ENCODE measurements at regions not wholly inside any gene's neighbourhood (a gene's known extent, or its start where the extent isn't known, plus 50 kb on each side); places are given as distances from the start of the nearest gene placed in this dataset.

GRCh38 chr3:72407766-72408165 is 440.5 kb downstream of the SHQ1 start:
- TF ChIP-seq, protein P1, sequence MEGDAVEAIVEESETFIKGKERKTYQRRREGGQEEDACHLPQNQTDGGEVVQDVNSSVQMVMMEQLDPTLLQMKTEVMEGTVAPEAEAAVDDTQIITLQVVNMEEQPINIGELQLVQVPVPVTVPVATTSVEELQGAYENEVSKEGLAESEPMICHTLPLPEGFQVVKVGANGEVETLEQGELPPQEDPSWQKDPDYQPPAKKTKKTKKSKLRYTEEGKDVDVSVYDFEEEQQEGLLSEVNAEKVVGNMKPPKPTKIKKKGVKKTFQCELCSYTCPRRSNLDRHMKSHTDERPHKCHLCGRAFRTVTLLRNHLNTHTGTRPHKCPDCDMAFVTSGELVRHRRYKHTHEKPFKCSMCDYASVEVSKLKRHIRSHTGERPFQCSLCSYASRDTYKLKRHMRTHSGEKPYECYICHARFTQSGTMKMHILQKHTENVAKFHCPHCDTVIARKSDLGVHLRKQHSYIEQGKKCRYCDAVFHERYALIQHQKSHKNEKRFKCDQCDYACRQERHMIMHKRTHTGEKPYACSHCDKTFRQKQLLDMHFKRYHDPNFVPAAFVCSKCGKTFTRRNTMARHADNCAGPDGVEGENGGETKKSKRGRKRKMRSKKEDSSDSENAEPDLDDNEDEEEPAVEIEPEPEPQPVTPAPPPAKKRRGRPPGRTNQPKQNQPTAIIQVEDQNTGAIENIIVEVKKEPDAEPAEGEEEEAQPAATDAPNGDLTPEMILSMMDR (IDR thresholded peaks at IDR 0.05): no peak
- no peak for TF ChIP-seq POLR2A (IDR thresholded peaks at IDR 0.05)
